CD4-positive, CD25-positive, alpha-beta regulatory T cell (primary cell): ENCODE measurements at regions not wholly inside any gene's neighbourhood (a gene's known extent, or its start where the extent isn't known, plus 50 kb on each side); places are given as distances from the start of the nearest gene placed in this dataset.

ENCODE experiments used
- ATAC-seq, 2 donors: fragments of 150-1000 bp; cut with Tn5 transposase; one replicate each; pipeline ENCODE4 v1.10.0; 2021; ENCODE audit warnings: low read depth in 2 of 2, moderate number of reproducible peaks in 2 of 2, moderate library complexity in 1 of 2
- DNase-seq, 3 donors: peaks; one replicate each; pipeline versions ENCODE4 v3.0.0 to v3.0.0-alpha.2; 2012 to 2022; ENCODE audit warnings: mixed read lengths in 1 of 3
- H3K27ac ChIP-seq: one replicate; pipeline ENCODE4 v1.7.0; 2013; ENCODE audit warnings: mild to moderate bottlenecking, low read length; ENCODE audit not compliant: insufficient read depth, poor library complexity, severe bottlenecking
- H3K27me3 ChIP-seq: one replicate; pipeline ENCODE4 v1.7.0; 2013; ENCODE audit warnings: low read length; ENCODE audit not compliant: control insufficient read depth, insufficient read depth
- H3K36me3 ChIP-seq: one replicate; pipeline ENCODE4 v1.7.0; 2013; ENCODE audit warnings: mild to moderate bottlenecking, low read length, moderate library complexity; ENCODE audit not compliant: control insufficient read depth, insufficient read depth
- H3K4me1 ChIP-seq: 2 replicates; pipeline ENCODE4 v1.7.0; 2013; ENCODE audit warnings: mild to moderate bottlenecking, low read length; ENCODE audit not compliant: insufficient read depth, control insufficient read depth, poor library complexity, severe bottlenecking
- H3K4me3 ChIP-seq: one replicate; pipeline ENCODE4 v1.7.0; 2013; ENCODE audit warnings: low read depth, mild to moderate bottlenecking, low read length, moderate library complexity
- H3K9me3 ChIP-seq, 2 experiments: 1 replicate in 1 of 2; 2 replicates in 1 of 2; pipeline ENCODE4 v1.7.0; 2013; ENCODE audit warnings: low read length in 2 of 2, mild to moderate bottlenecking in 1 of 2, moderate library complexity in 1 of 2; ENCODE audit not compliant: control insufficient read depth in 2 of 2
- H3K27ac Mint-ChIP-seq, 3 donors: one replicate each; pipeline ENCODE4 v1.8.0; 2020 to 2022; ENCODE audit warnings: mild to moderate bottlenecking in 3 of 3, mixed read lengths in 3 of 3, moderate library complexity in 2 of 3
- H3K27me3 Mint-ChIP-seq: one replicate; pipeline ENCODE4 v1.8.0; 2022; ENCODE audit warnings: mild to moderate bottlenecking, mixed read lengths
- H3K36me3 Mint-ChIP-seq: one replicate; pipeline ENCODE4 v1.8.0; 2020; ENCODE audit warnings: mixed read lengths
- H3K4me1 Mint-ChIP-seq, 4 donors: one replicate each; pipeline ENCODE4 v1.8.0; 2020 to 2022; ENCODE audit warnings: mixed read lengths in 4 of 4, mild to moderate bottlenecking in 1 of 4
- H3K4me3 Mint-ChIP-seq, 4 donors: one replicate each; pipeline ENCODE4 v1.8.0; 2020 to 2022; ENCODE audit warnings: mild to moderate bottlenecking in 4 of 4, mixed read lengths in 4 of 4, moderate library complexity in 3 of 4
- H3K9me3 Mint-ChIP-seq, 7 donors: one replicate each; pipeline ENCODE4 v1.8.0; 2020 to 2022; ENCODE audit warnings: mixed read lengths in 7 of 7, mild to moderate bottlenecking in 3 of 7, moderate library complexity in 2 of 7

- Histone ChIP-seq H3K4me1 (no peaks in the 10 kb centered on the region), H3K4me3 (no peak overlapping the region), H3K9me3 (no peaks in the 10 kb centered on the region), H3K36me3 (no peaks in the 10 kb centered on the region), H3K27ac (no peak overlapping the region), H3K27me3 (no peaks in the 10 kb centered on the region)
- no peak overlapping the region for H3K27ac Mint-ChIP-seq
- DNase-seq (no peak), ATAC-seq (no peak)
- no peaks in the 10 kb centered on the region for H3K4me1 Mint-ChIP-seq
- no peaks in the 10 kb centered on the region for H3K36me3 Mint-ChIP-seq
- no peaks in the 10 kb centered on the region for H3K27me3 Mint-ChIP-seq
- H3K4me3 Mint-ChIP-seq, result no peak overlapping the region
- H3K9me3 Mint-ChIP-seq, result peaks cover 0 to 9% (median 2%) of the 10 kb centered on the region in 7 donors
Measured at GRCh38 chr4:18388039-18388438, 366.5 kb upstream of the LCORL start.

DNA sequence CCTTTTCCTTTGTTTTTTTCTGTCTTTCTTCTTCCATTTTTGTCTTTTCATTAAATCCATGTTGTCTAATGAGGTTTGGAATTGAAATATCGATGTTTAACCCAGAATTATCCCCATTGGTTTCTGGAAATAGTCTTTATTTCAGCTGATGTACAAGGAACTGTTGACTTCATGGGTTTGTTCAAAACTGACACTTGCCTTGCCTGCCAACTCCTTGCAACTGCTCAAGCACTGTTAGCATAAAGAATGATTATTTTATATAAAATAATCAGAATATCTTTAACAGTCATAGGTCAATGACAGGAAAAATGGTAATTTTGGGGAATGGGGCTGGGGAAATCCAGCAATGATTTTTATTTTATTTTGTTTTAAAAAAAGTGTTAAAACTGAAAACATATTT lies 359.6 kb upstream of the LCORL start:
- Mint-ChIP-seq H3K4me3 (no peak overlapping the region), H3K36me3 (no peaks in the 10 kb centered on the region), H3K27me3 (no peaks in the 10 kb centered on the region), H3K27ac (no peak overlapping the region), H3K9me3 (peaks cover 0 to 9% (median 3%) of the 10 kb centered on the region in 7 donors), H3K4me1 (no peaks in the 10 kb centered on the region)
- Histone ChIP-seq H3K4me3 (no peak overlapping the region), H3K9me3 (no peaks in the 10 kb centered on the region), H3K4me1 (no peaks in the 10 kb centered on the region), H3K36me3 (no peaks in the 10 kb centered on the region), H3K27me3 (no peaks in the 10 kb centered on the region), H3K27ac (no peak overlapping the region)
- DNase-seq (no peak), ATAC-seq (no peak)

DNA sequence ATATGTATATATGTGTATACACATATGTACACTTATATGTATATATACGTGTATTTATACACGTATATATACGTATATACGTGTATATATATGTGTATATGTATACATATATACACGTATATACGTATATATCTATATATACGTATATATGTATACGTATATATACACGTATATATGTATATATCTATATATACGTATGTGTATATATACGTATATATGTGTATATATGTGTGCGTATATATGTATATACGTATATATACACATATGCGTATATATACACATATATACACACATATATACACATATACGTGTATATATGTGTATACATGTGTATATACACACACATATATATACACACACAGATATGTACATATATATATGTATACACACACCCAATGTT lies 348.0 kb upstream of the LCORL start:
- Mint-ChIP-seq H3K4me3 (no peak overlapping the region), H3K27ac (no peak overlapping the region), H3K27me3 (no peaks in the 10 kb centered on the region), H3K36me3 (no peaks in the 10 kb centered on the region), H3K9me3 (peaks cover 0 to 3% (median 0%) of the 10 kb centered on the region in 7 donors), H3K4me1 (peaks cover 0 to 5% (median 0%) of the 10 kb centered on the region in 4 donors)
- H3K27ac ChIP-seq, result no peak overlapping the region
- no peak overlapping the region for H3K4me3 ChIP-seq
- no peaks in the 10 kb centered on the region for H3K27me3 ChIP-seq
- DNase-seq (no peak), ATAC-seq (no peak)
- no peaks in the 10 kb centered on the region for H3K4me1 ChIP-seq
- no peaks in the 10 kb centered on the region for H3K36me3 ChIP-seq
- H3K9me3 ChIP-seq, result no peaks in the 10 kb centered on the region

DNA sequence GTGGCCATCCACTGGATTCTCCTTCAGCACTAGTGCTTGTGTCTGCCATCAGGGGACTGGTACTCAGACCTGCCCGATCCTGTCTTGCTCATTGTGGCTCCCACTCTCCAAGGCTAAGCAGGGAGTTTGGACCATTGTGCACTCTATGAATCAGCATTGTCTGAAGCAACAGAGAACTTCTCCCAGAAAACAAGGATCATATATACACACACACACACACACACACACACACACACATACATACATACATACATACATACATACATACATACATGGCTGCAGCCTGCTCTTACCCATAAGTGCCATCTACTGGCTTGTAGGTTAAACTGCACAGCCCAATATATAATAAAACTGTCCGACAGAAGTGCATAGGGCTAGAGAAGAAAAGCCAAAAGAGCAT lies 345.3 kb upstream of the LCORL start:
- no peaks in the 10 kb centered on the region for H3K36me3 ChIP-seq
- no peak overlapping the region for H3K4me3 Mint-ChIP-seq
- ATAC-seq, result peak in 1 of 2 donors; percentile 28
- H3K27me3 Mint-ChIP-seq, result no peaks in the 10 kb centered on the region
- H3K4me3 ChIP-seq, result no peak overlapping the region
- no peak overlapping the region for H3K27ac Mint-ChIP-seq
- no peak overlapping the region for H3K27ac ChIP-seq
- H3K4me1 Mint-ChIP-seq, result peaks cover 0 to 5% (median 0%) of the 10 kb centered on the region in 4 donors
- peak in 2 of 3 donors; percentile 6 to 34 for DNase-seq
- H3K36me3 Mint-ChIP-seq, result no peaks in the 10 kb centered on the region
- H3K9me3 Mint-ChIP-seq, result peaks cover 0 to 1% (median 0%) of the 10 kb centered on the region in 7 donors
- H3K27me3 ChIP-seq, result no peaks in the 10 kb centered on the region
- no peaks in the 10 kb centered on the region for H3K4me1 ChIP-seq
- no peaks in the 10 kb centered on the region for H3K9me3 ChIP-seq

DNA sequence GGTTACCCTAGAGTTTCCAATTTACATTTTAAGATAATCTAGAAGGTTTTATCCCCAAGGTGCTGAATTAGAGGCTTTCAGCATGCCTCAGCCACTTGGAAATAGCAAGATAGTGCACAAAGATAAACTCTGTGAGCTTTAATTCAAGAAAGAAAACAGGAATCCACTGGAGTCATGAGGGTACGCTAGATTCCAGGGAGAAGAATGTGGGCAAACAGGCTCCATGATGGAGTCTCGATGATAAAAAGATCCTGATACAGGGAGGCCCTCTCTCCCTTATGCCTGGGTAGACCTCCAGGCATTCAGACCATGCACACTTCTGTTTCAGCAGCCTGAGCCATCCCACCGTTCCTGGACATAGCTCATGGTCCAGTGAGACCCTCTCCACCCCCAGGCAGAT lies 344.6 kb upstream of the LCORL start:
- Histone ChIP-seq H3K27ac (no peak overlapping the region), H3K9me3 (no peaks in the 10 kb centered on the region), H3K4me3 (no peak overlapping the region), H3K36me3 (no peaks in the 10 kb centered on the region), H3K27me3 (no peaks in the 10 kb centered on the region), H3K4me1 (no peaks in the 10 kb centered on the region)
- Mint-ChIP-seq H3K27me3 (no peaks in the 10 kb centered on the region), H3K36me3 (no peaks in the 10 kb centered on the region), H3K4me3 (no peak overlapping the region), H3K27ac (no peak overlapping the region), H3K4me1 (peaks cover 0 to 5% (median 0%) of the 10 kb centered on the region in 4 donors), H3K9me3 (peaks cover 0 to 1% (median 0%) of the 10 kb centered on the region in 7 donors)
- DNase-seq (no peak), ATAC-seq (no peak)

DNA sequence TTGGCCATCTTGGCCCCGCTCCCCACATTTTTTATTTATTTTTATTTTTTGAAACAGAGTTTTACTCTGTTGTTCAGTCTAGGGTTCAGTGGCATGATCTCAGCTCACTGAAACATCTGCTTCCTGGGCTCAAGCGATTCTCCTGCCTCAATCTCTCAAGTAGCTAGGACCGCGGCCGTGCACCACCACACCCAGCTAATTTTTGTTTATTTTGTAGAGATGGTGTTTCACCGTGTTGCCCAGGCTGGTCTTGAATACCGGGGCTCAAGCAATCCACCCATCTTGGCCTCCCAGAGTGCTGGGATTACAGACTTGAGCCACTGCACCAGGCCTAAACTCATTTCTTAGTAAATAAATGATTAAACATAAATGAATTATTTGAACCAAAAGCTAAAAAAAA lies 322.0 kb upstream of the LCORL start:
- H3K27ac ChIP-seq, result no peak overlapping the region
- no peak overlapping the region for H3K4me3 ChIP-seq
- Mint-ChIP-seq H3K27me3 (no peaks in the 10 kb centered on the region), H3K27ac (no peak overlapping the region), H3K9me3 (peaks cover 0 to 8% (median 3%) of the 10 kb centered on the region in 7 donors), H3K4me1 (no peaks in the 10 kb centered on the region), H3K4me3 (no peak overlapping the region), H3K36me3 (no peaks in the 10 kb centered on the region)
- H3K4me1 ChIP-seq, result no peaks in the 10 kb centered on the region
- ATAC-seq (no peak), DNase-seq (no peak)
- H3K9me3 ChIP-seq, result no peaks in the 10 kb centered on the region
- H3K36me3 ChIP-seq, result no peaks in the 10 kb centered on the region
- no peaks in the 10 kb centered on the region for H3K27me3 ChIP-seq

GRCh38 chr4:18342847-18343246 lies 321.3 kb upstream of the LCORL start:
- Mint-ChIP-seq H3K4me3 (no peak overlapping the region), H3K36me3 (no peaks in the 10 kb centered on the region), H3K27ac (no peak overlapping the region), H3K9me3 (peaks cover 0 to 15% (median 3%) of the 10 kb centered on the region in 7 donors), H3K4me1 (no peaks in the 10 kb centered on the region), H3K27me3 (no peaks in the 10 kb centered on the region)
- Histone ChIP-seq H3K27ac (no peak overlapping the region), H3K4me1 (no peaks in the 10 kb centered on the region), H3K4me3 (no peak overlapping the region), H3K36me3 (no peaks in the 10 kb centered on the region), H3K27me3 (no peaks in the 10 kb centered on the region), H3K9me3 (no peaks in the 10 kb centered on the region)
- DNase-seq (no peak), ATAC-seq (no peak)

GRCh38 chr4:18321956-18322530 lies 300.5 kb upstream of the LCORL start:
- H3K4me1 ChIP-seq, result no peaks in the 10 kb centered on the region
- no peak overlapping the region for H3K27ac ChIP-seq
- H3K36me3 ChIP-seq, result no peaks in the 10 kb centered on the region
- no peak overlapping the region for H3K4me3 ChIP-seq
- no peak for ATAC-seq
- peaks cover 0 to 2% (median 0%) of the 10 kb centered on the region in 4 donors for H3K4me1 Mint-ChIP-seq
- H3K4me3 Mint-ChIP-seq, result no peak overlapping the region
- no peak for DNase-seq
- no peaks in the 10 kb centered on the region for H3K27me3 ChIP-seq
- H3K36me3 Mint-ChIP-seq, result no peaks in the 10 kb centered on the region
- H3K9me3 Mint-ChIP-seq, result peaks cover 0 to 6% (median 0%) of the 10 kb centered on the region in 7 donors
- peaks cover 4% of the 10 kb centered on the region for H3K27me3 Mint-ChIP-seq
- no peaks in the 10 kb centered on the region for H3K9me3 ChIP-seq
- H3K27ac Mint-ChIP-seq, result no peak overlapping the region
